PFSK-1 (cell line): ENCODE measurements at regions not wholly inside any gene's neighbourhood (a gene's known extent, or its start where the extent isn't known, plus 50 kb on each side); places are given as distances from the start of the nearest gene placed in this dataset.

Source experiments
- POLR2AphosphoS5 ChIP-seq: IDR thresholded peaks from 2 replicates; pipeline ENCODE4 v1.6.1; 2012; ENCODE audit warnings: low read depth, mild to moderate bottlenecking, control low read depth, low read length, moderate library complexity
- SIN3A ChIP-seq: IDR thresholded peaks from 2 replicates; pipeline ENCODE4 v1.6.1; 2012; ENCODE audit warnings: mild to moderate bottlenecking, low read length, moderate library complexity, borderline replicate concordance; ENCODE audit not compliant: insufficient read depth

GRCh38 chr20:4413314-4414049, 164.4 kb upstream of the ADRA1D start:
- TF ChIP-seq POLR2AphosphoS5 (no peak), SIN3A (no peak)
